Osteoblast (primary cell): ENCODE measurements at regions not wholly inside any gene's neighbourhood (a gene's known extent, or its start where the extent isn't known, plus 50 kb on each side); places are given as distances from the start of the nearest gene placed in this dataset.

Experiments
- DNase-seq: peaks from one replicate; pipeline ENCODE4 v3.0.0; 2011; ENCODE audit warnings: low spot score, mixed read lengths; ENCODE audit not compliant: insufficient read length; ENCODE audit errors: missing footprints
- H2AFZ ChIP-seq: 2 replicates; pipeline ENCODE4 v1.6.0; 2011; ENCODE audit warnings: mild to moderate bottlenecking, low read length
- H3K27ac ChIP-seq: 2 replicates; pipeline ENCODE4 v1.5.1; 2011; ENCODE audit warnings: mild to moderate bottlenecking, low read depth, low read length, moderate library complexity
- H3K27me3 ChIP-seq: 2 replicates; pipeline ENCODE4 v1.6.0; 2012; ENCODE audit warnings: mild to moderate bottlenecking, control low read depth, inconsistent platforms, low read length, moderate library complexity; ENCODE audit not compliant: insufficient read depth
- H3K36me3 ChIP-seq: 2 replicates; pipeline ENCODE4 v1.5.1; 2011; ENCODE audit warnings: mild to moderate bottlenecking, low read length, control low read depth, moderate library complexity; ENCODE audit not compliant: insufficient read depth
- H3K4me1 ChIP-seq: 2 replicates; pipeline ENCODE4 v1.5.1; 2011; ENCODE audit warnings: mild to moderate bottlenecking, low read length, control low read depth, moderate library complexity; ENCODE audit not compliant: insufficient read depth
- H3K4me2 ChIP-seq: 2 replicates; pipeline ENCODE4 v1.6.0; 2011; ENCODE audit warnings: mild to moderate bottlenecking, low read length; ENCODE audit not compliant: insufficient read depth
- H3K4me3 ChIP-seq: fragments of 200-600 bp; sonication (generic); 3 replicates; pipeline ENCODE4 v1.5.1; 2012; ENCODE audit warnings: mild to moderate bottlenecking, low read length, inconsistent platforms; ENCODE audit not compliant: insufficient read depth
- H3K79me2 ChIP-seq: 2 replicates; pipeline ENCODE4 v1.6.0; 2012; ENCODE audit warnings: mild to moderate bottlenecking, low read length, control low read depth, inconsistent platforms; ENCODE audit not compliant: insufficient read depth
- H3K9me3 ChIP-seq: 2 replicates; pipeline ENCODE4 v1.5.1; 2011; ENCODE audit warnings: low read depth, low read length, control low read depth
- H4K20me1 ChIP-seq: 2 replicates; pipeline ENCODE4 v1.6.0; 2012; ENCODE audit warnings: mild to moderate bottlenecking, low read length, control low read depth; ENCODE audit not compliant: insufficient read depth
- TF ChIP-seq, protein P1 (sequence below): IDR thresholded peaks from 2 replicates; pipeline ENCODE4 v1.5.1; 2011; ENCODE audit warnings: mild to moderate bottlenecking, low read depth, low read length, moderate library complexity; ENCODE audit errors: extremely low read depth

DNA sequence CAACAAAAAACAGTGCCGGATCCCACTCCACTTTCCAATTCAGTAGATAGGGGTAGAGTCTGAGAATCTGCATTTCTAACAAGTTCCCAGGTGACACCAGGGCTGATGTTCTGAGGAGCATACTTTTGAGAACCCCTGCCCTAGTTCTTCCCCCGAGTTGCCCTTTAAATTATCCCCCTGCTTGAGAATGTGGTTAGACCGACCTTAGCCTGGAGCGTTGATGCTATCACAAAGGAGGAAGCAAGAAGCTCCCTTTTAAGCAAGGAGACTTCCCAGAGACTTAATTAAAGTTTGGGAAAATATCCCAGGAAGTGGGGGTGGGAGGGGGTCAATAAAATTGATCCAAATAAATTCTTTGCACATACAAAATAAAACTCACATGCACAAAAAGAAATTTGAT lies 485.9 kb downstream of the SMARCA1 start:
- Histone ChIP-seq H3K4me2 (no peak overlapping the region), H3K9me3 (no peaks in the 10 kb centered on the region), H3K79me2 (no peaks in the 10 kb centered on the region), H2AFZ (no peak overlapping the region), H3K4me1 (no peaks in the 10 kb centered on the region), H3K4me3 (no peak overlapping the region), H4K20me1 (no peaks in the 10 kb centered on the region), H3K27ac (no peak overlapping the region), H3K27me3 (no peaks in the 10 kb centered on the region), H3K36me3 (no peaks in the 10 kb centered on the region)
- DNase-seq: peak; percentile 39
- TF ChIP-seq, protein P1, sequence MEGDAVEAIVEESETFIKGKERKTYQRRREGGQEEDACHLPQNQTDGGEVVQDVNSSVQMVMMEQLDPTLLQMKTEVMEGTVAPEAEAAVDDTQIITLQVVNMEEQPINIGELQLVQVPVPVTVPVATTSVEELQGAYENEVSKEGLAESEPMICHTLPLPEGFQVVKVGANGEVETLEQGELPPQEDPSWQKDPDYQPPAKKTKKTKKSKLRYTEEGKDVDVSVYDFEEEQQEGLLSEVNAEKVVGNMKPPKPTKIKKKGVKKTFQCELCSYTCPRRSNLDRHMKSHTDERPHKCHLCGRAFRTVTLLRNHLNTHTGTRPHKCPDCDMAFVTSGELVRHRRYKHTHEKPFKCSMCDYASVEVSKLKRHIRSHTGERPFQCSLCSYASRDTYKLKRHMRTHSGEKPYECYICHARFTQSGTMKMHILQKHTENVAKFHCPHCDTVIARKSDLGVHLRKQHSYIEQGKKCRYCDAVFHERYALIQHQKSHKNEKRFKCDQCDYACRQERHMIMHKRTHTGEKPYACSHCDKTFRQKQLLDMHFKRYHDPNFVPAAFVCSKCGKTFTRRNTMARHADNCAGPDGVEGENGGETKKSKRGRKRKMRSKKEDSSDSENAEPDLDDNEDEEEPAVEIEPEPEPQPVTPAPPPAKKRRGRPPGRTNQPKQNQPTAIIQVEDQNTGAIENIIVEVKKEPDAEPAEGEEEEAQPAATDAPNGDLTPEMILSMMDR: no peak

DNA sequence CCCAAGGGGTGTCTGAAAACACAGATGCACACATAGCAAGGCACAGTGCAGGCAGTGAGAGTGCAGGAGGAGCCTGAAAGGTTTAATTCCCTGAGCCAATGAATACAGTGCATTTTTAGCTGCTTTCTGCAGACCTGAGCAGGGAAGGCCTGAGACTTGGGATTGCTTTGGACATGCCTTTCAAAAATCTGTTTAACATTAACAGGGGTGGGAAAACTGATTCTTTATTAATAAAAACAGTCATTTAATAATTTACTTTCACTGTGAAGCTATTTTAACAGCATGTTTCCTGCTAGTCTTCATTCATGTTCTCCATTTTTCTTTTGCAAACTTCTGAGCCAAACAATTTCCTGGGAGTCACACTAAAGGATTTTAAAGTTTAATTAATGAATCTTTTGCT lies 488.1 kb downstream of the SMARCA1 start:
- Histone ChIP-seq H3K4me1 (no peaks in the 10 kb centered on the region), H3K27me3 (no peaks in the 10 kb centered on the region), H3K4me2 (no peak overlapping the region), H3K4me3 (no peak overlapping the region), H3K36me3 (no peaks in the 10 kb centered on the region), H2AFZ (no peak overlapping the region), H3K27ac (no peak overlapping the region), H3K79me2 (no peaks in the 10 kb centered on the region), H3K9me3 (no peaks in the 10 kb centered on the region), H4K20me1 (no peaks in the 10 kb centered on the region)
- no peak for DNase-seq
- TF ChIP-seq, protein P1: no peak

DNA sequence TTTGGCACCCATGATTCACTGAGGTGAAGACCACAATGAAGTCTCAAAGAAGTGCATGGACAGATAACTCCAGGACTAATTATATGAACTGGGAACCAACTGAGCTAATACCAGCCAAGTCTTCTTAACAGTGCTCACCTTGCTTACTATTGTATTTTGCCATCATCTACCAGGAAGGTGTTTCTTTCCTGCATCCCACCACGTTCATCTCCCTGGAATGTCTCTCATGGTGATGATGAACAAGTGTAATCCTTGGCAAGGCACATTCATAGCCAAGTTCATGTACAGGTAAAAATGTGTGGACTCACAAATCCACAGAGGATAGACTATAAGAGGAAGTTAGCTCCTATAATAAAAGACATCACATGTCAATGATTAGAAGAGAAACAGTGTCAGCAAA lies 489.1 kb downstream of the SMARCA1 start:
- no peaks in the 10 kb centered on the region for H4K20me1 ChIP-seq
- H3K4me3 ChIP-seq: no peak overlapping the region
- no peak overlapping the region for H2AFZ ChIP-seq
- H3K9me3 ChIP-seq: no peaks in the 10 kb centered on the region
- H3K36me3 ChIP-seq: no peaks in the 10 kb centered on the region
- TF ChIP-seq, protein P1: no peak
- no peaks in the 10 kb centered on the region for H3K4me1 ChIP-seq
- no peak overlapping the region for H3K27ac ChIP-seq
- H3K27me3 ChIP-seq: no peaks in the 10 kb centered on the region
- DNase-seq: no peak
- no peaks in the 10 kb centered on the region for H3K79me2 ChIP-seq
- no peak overlapping the region for H3K4me2 ChIP-seq

DNA sequence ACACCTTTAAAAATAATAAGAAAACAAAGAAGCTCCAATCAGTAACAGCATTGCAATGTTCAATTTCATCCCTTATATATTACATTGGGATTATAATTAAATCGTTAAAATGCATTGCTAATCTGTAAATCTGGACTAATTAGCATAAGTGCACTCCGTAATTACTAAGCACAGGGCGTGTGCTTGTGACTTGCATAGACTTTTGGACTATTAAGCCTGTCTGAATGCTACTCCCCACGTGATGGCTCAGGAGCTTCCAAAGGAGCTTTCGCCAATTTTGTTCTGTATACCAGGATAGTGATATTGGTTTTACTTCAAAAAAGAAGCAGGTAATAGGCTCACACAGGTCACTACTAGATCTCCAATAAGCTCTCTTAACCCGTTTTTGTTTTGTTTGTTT lies 497.1 kb downstream of the SMARCA1 start:
- Histone ChIP-seq H3K4me1 (no peaks in the 10 kb centered on the region), H3K36me3 (no peaks in the 10 kb centered on the region), H3K27ac (no peak overlapping the region), H3K9me3 (no peaks in the 10 kb centered on the region), H2AFZ (no peak overlapping the region), H3K79me2 (no peaks in the 10 kb centered on the region), H3K4me3 (no peak overlapping the region), H3K4me2 (no peak overlapping the region), H3K27me3 (no peaks in the 10 kb centered on the region), H4K20me1 (no peaks in the 10 kb centered on the region)
- TF ChIP-seq, protein P1: no peak
- no peak for DNase-seq
